AG04450 (cell line): ENCODE measurements at regions not wholly inside any gene's neighbourhood (a gene's known extent, or its start where the extent isn't known, plus 50 kb on each side); places are given as distances from the start of the nearest gene placed in this dataset.

ENCODE experiments used
- CTCF ChIA-PET: fragments of 300-600, 350-600 bp; formaldehyde crosslinking; extraction: SDS; loops from one replicate; lab custom pipeline; 2022; ENCODE audit warnings: antibody characterized with exemption, inconsistent platforms; lab: Charles Lee
- POLR2A ChIA-PET: fragments of 350-600 bp; formaldehyde crosslinking; extraction: SDS; loops from one replicate; lab custom pipeline; 2021; ENCODE audit warnings: antibody characterized with exemption, inconsistent platforms; lab: Yijun Ruan, JAX
- DNase-seq: peaks from one replicate; pipeline ENCODE4 v3.0.0-alpha.2; 2011; ENCODE audit warnings: low read depth, low spot score
- H3K27ac ChIP-seq: one replicate; pipeline ENCODE4 v1.5.1; 2012; ENCODE audit warnings: low read depth, low read length, control low read depth
- H3K27me3 ChIP-seq: one replicate; pipeline ENCODE4 v1.6.0; 2012; ENCODE audit warnings: low read length; ENCODE audit not compliant: control insufficient read depth, insufficient read depth
- H3K4me3 ChIP-seq: 2 replicates; pipeline ENCODE4 v1.5.1; 2011; ENCODE audit warnings: mild to moderate bottlenecking, low read depth, low read length, control low read depth
- H3K9me3 ChIP-seq: 2 replicates; pipeline ENCODE4 v1.5.1; 2012; ENCODE audit warnings: low read length; ENCODE audit not compliant: control insufficient read depth, insufficient read depth
- TF ChIP-seq, protein P1 (sequence below): IDR thresholded peaks from 2 replicates; pipeline ENCODE4 v1.5.1; 2011; ENCODE audit warnings: low read depth, low read length, control low read depth, inconsistent platforms

DNA sequence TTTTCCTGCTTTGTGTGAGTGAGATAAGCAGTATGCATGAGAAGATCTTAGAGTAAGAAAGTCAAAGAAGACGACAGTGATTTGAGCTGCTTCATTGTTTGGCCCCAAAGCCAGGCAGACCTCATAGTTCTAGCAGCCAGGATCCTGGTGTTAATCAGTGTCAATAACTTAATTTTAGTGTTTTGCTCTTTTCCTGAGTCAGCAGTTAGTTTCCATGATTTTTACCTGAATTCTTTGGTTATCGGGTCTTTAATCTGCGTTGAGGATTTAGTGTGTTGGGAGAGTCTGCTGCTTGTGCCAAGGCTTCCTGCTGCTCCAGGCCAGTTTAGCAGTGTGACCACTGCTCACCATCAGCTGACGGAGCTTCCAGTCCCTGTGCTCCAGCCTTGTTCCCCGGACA, 241.6 kb upstream of the SOX5 start:
- TF ChIP-seq, protein P1, sequence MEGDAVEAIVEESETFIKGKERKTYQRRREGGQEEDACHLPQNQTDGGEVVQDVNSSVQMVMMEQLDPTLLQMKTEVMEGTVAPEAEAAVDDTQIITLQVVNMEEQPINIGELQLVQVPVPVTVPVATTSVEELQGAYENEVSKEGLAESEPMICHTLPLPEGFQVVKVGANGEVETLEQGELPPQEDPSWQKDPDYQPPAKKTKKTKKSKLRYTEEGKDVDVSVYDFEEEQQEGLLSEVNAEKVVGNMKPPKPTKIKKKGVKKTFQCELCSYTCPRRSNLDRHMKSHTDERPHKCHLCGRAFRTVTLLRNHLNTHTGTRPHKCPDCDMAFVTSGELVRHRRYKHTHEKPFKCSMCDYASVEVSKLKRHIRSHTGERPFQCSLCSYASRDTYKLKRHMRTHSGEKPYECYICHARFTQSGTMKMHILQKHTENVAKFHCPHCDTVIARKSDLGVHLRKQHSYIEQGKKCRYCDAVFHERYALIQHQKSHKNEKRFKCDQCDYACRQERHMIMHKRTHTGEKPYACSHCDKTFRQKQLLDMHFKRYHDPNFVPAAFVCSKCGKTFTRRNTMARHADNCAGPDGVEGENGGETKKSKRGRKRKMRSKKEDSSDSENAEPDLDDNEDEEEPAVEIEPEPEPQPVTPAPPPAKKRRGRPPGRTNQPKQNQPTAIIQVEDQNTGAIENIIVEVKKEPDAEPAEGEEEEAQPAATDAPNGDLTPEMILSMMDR: no peak
- no peak overlapping the region for H3K27ac ChIP-seq
- ChIA-PET POLR2A (no interaction called here), CTCF (no interaction called here)
- DNase-seq: no peak
- no peaks in the 10 kb centered on the region for H3K27me3 ChIP-seq
- no peaks in the 10 kb centered on the region for H3K9me3 ChIP-seq
- H3K4me3 ChIP-seq: no peak overlapping the region

DNA sequence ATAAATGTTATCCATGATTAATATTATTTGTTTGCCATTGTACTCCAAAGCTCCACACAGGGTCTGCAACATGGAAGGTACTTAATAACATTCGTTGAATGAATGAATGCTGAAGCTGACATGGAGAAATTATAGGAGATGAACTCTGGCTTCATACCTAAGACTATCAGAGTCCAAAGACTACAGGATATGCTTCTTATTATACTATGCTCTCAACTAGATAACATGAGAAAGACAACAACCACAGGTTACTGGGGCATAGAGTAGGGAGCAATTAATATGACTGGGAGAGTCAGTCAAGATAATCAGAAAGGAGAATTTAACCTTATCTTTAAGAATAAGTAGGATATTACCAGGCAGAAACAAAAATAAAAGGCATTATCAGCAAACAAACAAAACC, 236.3 kb upstream of the SOX5 start:
- H3K27ac ChIP-seq: no peak overlapping the region
- no peaks in the 10 kb centered on the region for H3K9me3 ChIP-seq
- H3K27me3 ChIP-seq: no peaks in the 10 kb centered on the region
- CTCF ChIA-PET: no interaction called here
- POLR2A ChIA-PET: no interaction called here
- TF ChIP-seq, protein P1: no peak
- H3K4me3 ChIP-seq: no peak overlapping the region
- no peak for DNase-seq

GRCh38 chr12:24177889-24178288, 228.4 kb upstream of the SOX5 start:
- Histone ChIP-seq H3K27ac (no peak overlapping the region), H3K27me3 (no peaks in the 10 kb centered on the region), H3K9me3 (no peaks in the 10 kb centered on the region), H3K4me3 (no peak overlapping the region)
- DNase-seq: no peak
- TF ChIP-seq, protein P1: no peak
- POLR2A ChIA-PET: no interaction called here
- CTCF ChIA-PET: interaction anchor here (0.6 kb wide), 1 partner anchor 18 kb away, joined by 3 read pairs; no protein-coding TSS in a partner anchor

GRCh38 chr12:24175929-24176328, 226.5 kb upstream of the SOX5 start:
- TF ChIP-seq, protein P1: no peak

GRCh38 chr12:24175284-24175683, 225.8 kb upstream of the SOX5 start:
- TF ChIP-seq, protein P1: no peak
- Histone ChIP-seq H3K27ac (no peak overlapping the region), H3K27me3 (no peaks in the 10 kb centered on the region), H3K4me3 (no peak overlapping the region), H3K9me3 (no peaks in the 10 kb centered on the region)
- DNase-seq: no peak
- CTCF ChIA-PET: no interaction called here
- POLR2A ChIA-PET: no interaction called here

More at GRCh38 chr12:24175929-24176328, 226.5 kb upstream of the SOX5 start:
- H3K4me3 ChIP-seq: no peak overlapping the region
- ChIA-PET CTCF (no interaction called here), POLR2A (no interaction called here)
- H3K27me3 ChIP-seq: no peaks in the 10 kb centered on the region
- no peak overlapping the region for H3K27ac ChIP-seq
- DNase-seq: no peak
- H3K9me3 ChIP-seq: no peaks in the 10 kb centered on the region
